NT2/D1 (cell line): ENCODE measurements at regions not wholly inside any gene's neighbourhood (a gene's known extent, or its start where the extent isn't known, plus 50 kb on each side); places are given as distances from the start of the nearest gene placed in this dataset.

Experiments
- DNase-seq: peaks from one replicate; pipeline ENCODE4 v3.0.0-alpha.2; 2011; ENCODE audit warnings: low read depth, low spot score
- H3K27me3 ChIP-seq: 2 replicates; pipeline ENCODE4 v1.6.0; 2011; ENCODE audit warnings: mild to moderate bottlenecking; ENCODE audit not compliant: insufficient read length, insufficient read depth
- H3K36me3 ChIP-seq: 2 replicates; pipeline ENCODE4 v1.6.1; 2011; ENCODE audit warnings: mild to moderate bottlenecking, low read length, mixed read lengths; ENCODE audit not compliant: insufficient read depth, insufficient read length
- H3K4me1 ChIP-seq: 2 replicates; pipeline ENCODE4 v1.5.1; 2011; ENCODE audit not compliant: insufficient read depth, insufficient read length
- H3K4me3 ChIP-seq: 2 replicates; pipeline ENCODE4 v1.5.1; 2011; ENCODE audit warnings: low read depth; ENCODE audit not compliant: insufficient read length
- H3K9ac ChIP-seq: 2 replicates; pipeline ENCODE4 v1.6.0; 2011; ENCODE audit warnings: low read depth; ENCODE audit not compliant: insufficient read length
- H3K9me3 ChIP-seq: 2 replicates; pipeline ENCODE4 v1.5.1; 2011; ENCODE audit warnings: mild to moderate bottlenecking, low read length; ENCODE audit not compliant: insufficient read depth
- SUZ12 ChIP-seq: IDR thresholded peaks from 2 replicates; pipeline ENCODE4 v1.6.1; 2011; ENCODE audit not compliant: insufficient read length, insufficient read depth; ENCODE audit errors: extremely low read depth
- YY1 ChIP-seq: IDR thresholded peaks from 2 replicates; pipeline ENCODE4 v1.6.1; 2011; ENCODE audit not compliant: insufficient read length, insufficient read depth
- ZNF274 ChIP-seq: IDR thresholded peaks from 2 replicates; pipeline ENCODE4 v1.6.1; 2011; ENCODE audit warnings: mild to moderate bottlenecking, low read depth, low read length

DNA sequence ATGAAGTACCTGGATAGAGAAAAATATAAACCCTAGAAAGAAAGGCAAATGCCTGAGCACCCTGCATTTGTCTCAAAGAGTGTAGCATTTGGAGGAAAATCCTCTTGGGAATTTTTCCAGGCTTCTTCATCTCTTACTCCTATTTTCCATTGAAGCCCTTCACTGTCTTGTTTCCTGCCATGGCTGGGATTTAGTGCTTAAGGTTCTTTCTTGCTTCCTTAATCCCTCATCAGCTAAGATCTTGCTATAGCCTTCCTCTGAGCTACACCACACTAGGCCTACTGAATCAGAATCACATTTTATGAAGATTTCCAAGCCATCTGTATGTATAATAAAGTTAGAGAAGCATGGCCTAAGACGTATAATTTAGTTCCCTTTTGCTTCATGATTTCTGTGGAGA is 97.5 kb upstream of the PHYHIPL start:
- no peak for DNase-seq
- TF ChIP-seq SUZ12 (no peak), YY1 (no peak), ZNF274 (no peak)
- no peak overlapping the region for H3K4me3 ChIP-seq
- H3K9me3 ChIP-seq: no peaks in the 10 kb centered on the region
- H3K9ac ChIP-seq: no peak overlapping the region
- no peaks in the 10 kb centered on the region for H3K4me1 ChIP-seq
- H3K36me3 ChIP-seq: no peaks in the 10 kb centered on the region
- no peaks in the 10 kb centered on the region for H3K27me3 ChIP-seq

DNA sequence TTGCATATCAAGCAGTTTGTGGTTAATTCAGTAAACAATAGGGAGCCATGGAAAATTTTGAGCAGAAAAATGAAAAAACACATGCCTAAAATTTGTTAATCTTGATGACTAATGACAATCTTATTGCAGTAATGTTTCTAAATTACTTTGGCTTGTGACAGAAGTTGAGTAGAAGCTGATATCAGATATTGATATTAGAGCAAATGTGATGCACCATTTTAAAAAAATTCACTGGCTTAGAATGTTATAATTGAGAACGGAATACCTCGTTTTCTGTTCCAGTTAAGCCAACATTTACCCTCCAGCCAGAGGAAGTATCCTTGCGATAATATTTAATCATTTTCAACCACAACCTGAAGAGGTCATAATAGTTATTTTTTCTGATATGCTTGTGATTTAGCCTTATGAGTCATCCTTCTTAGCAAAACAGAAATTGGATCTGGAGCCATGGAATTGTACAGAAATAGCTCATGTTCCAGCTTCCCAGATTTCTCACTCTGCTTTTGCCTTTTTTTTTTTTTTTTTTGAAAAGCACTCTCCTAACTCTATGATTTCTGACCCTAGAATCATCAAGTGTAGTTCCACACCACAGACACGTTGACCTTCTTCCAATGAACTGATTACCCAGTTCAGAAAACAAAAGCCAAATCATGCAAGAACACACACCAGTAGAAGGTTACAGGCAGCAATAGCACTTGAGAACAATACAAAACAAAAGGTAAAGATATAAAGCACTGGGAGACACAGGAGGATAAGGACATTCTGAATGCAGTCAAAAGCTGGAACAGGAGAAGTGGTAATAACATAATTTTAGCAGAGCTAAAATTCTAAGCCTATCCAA is 96.8 kb upstream of the PHYHIPL start:
- H3K36me3 ChIP-seq: no peaks in the 10 kb centered on the region
- no peak for TF ChIP-seq ZNF274
- TF ChIP-seq YY1: no peak
- TF ChIP-seq SUZ12: no peak
- no peaks in the 10 kb centered on the region for H3K4me1 ChIP-seq
- no peaks in the 10 kb centered on the region for H3K27me3 ChIP-seq
- no peaks in the 10 kb centered on the region for H3K9me3 ChIP-seq
- DNase-seq: no peak
- no peak overlapping the region for H3K9ac ChIP-seq
- H3K4me3 ChIP-seq: no peak overlapping the region

DNA sequence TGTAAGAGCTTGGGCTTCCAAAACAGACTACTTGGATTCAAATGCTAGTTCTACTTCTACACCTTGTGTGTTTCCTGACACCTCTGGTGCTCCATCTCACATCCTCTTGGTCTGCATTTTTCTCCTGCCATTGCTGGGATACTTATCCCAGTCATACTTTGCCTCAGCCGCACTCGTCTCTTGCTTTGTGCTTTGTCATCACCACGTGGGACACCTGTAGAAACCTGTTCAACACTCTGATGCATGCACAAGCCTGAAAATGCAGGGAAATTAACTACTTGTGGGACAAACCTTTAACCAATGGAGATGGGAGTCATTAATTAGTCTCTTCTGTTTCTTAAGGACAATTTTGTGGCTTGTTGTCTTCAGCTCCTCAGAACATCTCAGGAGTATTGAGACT is 94.2 kb upstream of the PHYHIPL start:
- no peaks in the 10 kb centered on the region for H3K36me3 ChIP-seq
- H3K27me3 ChIP-seq: no peaks in the 10 kb centered on the region
- no peak for DNase-seq
- no peaks in the 10 kb centered on the region for H3K9me3 ChIP-seq
- no peak overlapping the region for H3K9ac ChIP-seq
- H3K4me3 ChIP-seq: no peak overlapping the region
- TF ChIP-seq SUZ12 (no peak), ZNF274 (no peak)
- no peaks in the 10 kb centered on the region for H3K4me1 ChIP-seq

DNA sequence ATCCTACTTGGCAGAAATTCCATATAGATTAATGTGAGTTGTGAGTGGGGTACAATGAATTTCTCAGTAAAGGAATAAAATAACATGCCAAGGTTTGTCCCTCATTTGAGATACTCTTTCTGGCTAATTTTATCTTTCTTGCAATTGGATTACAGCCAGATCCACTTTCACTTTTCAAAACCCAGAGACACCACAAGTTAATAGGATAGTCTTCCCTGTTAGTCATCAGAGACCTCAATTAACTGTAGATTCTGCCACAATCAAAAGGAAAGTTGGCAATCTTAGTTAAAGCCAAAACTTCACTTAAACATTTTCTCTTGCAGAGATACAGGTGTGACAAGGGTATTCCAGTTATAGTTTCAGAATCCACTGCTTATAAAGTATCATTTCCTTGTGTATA is 91.4 kb upstream of the PHYHIPL start:
- Histone ChIP-seq H3K36me3 (no peaks in the 10 kb centered on the region), H3K9me3 (no peaks in the 10 kb centered on the region), H3K9ac (no peak overlapping the region), H3K27me3 (no peaks in the 10 kb centered on the region), H3K4me1 (no peaks in the 10 kb centered on the region), H3K4me3 (no peak overlapping the region)
- TF ChIP-seq YY1 (no peak), SUZ12 (no peak), ZNF274 (no peak)
- no peak for DNase-seq

DNA sequence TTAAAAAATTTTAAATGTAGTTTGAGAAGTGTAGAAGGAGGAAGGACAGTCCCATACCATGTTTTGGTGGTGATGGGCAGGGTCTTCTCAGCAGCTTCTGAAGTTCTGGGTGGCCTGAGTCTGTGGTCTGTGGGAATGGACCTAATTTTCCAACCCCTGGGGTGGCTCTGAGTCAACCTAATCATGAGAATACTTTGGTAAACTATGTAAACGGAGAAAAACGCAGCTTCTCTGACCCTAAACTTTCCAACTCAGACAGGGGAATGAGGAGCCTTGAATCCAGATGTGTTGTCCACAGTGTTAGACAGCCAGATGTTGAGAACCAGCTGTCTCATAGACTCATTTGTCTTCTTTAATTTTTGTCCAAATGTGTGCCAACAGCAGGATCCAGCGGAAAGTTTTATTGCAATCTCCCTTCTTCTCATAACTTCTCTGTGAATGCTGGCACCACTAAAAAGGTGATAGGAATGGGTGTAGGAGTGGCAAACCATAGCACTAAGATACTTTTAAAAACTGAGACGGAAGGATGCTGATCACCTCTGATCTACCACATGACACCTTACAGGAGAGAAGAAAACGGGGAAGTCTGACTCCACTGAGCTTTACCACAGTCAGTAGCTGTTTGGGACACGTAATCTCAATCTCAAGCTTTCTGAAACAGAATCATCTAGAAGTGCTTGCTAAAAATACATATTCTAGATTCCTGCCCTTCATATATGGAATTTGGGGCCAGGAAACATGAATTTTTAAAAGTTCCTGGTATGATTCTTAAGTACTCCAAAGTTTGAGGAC is 90.5 kb upstream of the PHYHIPL start:
- no peak overlapping the region for H3K4me3 ChIP-seq
- TF ChIP-seq ZNF274 (no peak), SUZ12 (no peak), YY1 (no peak)
- no peaks in the 10 kb centered on the region for H3K27me3 ChIP-seq
- H3K36me3 ChIP-seq: no peaks in the 10 kb centered on the region
- no peak for DNase-seq
- no peaks in the 10 kb centered on the region for H3K9me3 ChIP-seq
- no peaks in the 10 kb centered on the region for H3K4me1 ChIP-seq
- H3K9ac ChIP-seq: no peak overlapping the region

DNA sequence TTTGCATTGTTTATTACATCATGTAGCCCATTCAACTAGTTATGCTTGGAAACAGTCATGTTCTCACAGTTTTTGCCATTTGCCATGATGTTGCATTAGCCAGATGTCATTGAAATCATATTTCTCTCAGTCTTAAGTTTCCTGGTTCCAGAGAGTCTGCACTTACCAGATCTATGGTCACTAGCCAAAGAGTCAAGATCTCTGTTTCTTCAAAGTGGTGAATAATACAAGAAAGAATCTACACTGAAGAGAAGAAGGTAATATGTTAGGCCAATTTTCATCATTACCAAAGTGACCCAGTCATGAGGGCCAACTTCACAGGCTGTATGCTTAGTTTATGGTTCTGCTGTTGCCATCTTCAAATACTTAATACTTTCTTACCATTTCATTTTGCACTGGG is 89.0 kb upstream of the PHYHIPL start:
- no peaks in the 10 kb centered on the region for H3K27me3 ChIP-seq
- no peak overlapping the region for H3K9ac ChIP-seq
- no peaks in the 10 kb centered on the region for H3K36me3 ChIP-seq
- no peak overlapping the region for H3K4me3 ChIP-seq
- no peak for TF ChIP-seq YY1
- TF ChIP-seq ZNF274: no peak
- no peak for TF ChIP-seq SUZ12
- no peaks in the 10 kb centered on the region for H3K4me1 ChIP-seq
- H3K9me3 ChIP-seq: no peaks in the 10 kb centered on the region
- no peak for DNase-seq

DNA sequence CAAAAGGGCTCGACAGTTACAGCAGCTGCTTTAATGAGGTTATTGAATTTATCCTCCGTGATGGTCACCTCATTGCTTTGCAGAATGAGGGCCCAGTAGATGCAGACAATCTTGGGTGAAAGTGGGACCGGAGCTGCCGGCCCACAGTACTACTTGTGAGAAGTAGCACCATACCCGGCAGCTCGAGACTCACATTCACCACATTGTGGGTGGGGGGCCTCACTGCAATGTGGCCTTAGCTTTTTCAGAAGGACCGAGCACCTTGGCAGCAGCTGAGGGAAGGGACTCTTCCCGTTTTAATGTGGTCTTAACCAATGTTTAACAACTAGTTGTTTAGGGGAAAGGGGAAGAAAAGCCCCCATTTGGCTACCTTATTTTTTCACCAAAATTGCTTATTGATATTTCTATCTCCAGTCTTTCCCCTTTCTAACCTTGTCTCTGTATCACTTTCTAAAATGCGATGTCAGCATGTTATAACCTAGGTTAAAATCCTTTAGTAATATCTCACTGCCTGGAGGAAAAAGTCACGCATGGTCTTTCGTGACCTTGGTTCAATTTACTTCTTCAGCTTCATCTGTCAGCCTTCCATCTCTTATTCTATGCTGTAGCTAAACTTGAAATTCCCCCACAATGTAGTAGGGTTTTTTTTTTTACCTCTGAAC is 87.4 kb upstream of the PHYHIPL start:
- no peak overlapping the region for H3K9ac ChIP-seq
- no peak for DNase-seq
- no peak overlapping the region for H3K4me3 ChIP-seq
- H3K27me3 ChIP-seq: no peaks in the 10 kb centered on the region
- H3K4me1 ChIP-seq: no peaks in the 10 kb centered on the region
- no peaks in the 10 kb centered on the region for H3K36me3 ChIP-seq
- H3K9me3 ChIP-seq: no peaks in the 10 kb centered on the region
- no peak for TF ChIP-seq YY1
- TF ChIP-seq ZNF274: no peak
- no peak for TF ChIP-seq SUZ12
